HL-60 (cell line): ENCODE measurements at regions not wholly inside any gene's neighbourhood (a gene's known extent, or its start where the extent isn't known, plus 50 kb on each side); places are given as distances from the start of the nearest gene placed in this dataset.

Source experiments
- DNase-seq, 2 experiments: peaks; one replicate each; pipeline ENCODE4 v3.0.0-alpha.2; 2010 to 2020; ENCODE audit warnings: low read depth in 1 of 2, low spot score in 1 of 2
- H3K27ac ChIP-seq: fragments of 250-450 bp; sonication (Bioruptor Pico); replicated peaks from 2 replicates; pipeline ENCODE4 v1.5.1; 2020; ENCODE audit warnings: mild to moderate bottlenecking, moderate library complexity
- H3K27me3 ChIP-seq: fragments of 250-450 bp; sonication (Bioruptor Pico); 2 replicates; pipeline ENCODE4 v1.5.1; 2021; ENCODE audit warnings: mild to moderate bottlenecking, moderate library complexity; ENCODE audit not compliant: insufficient read depth, poor library complexity, severe bottlenecking
- H3K4me3 ChIP-seq: replicated peaks from 2 replicates; pipeline ENCODE4 v1.5.1; 2011; ENCODE audit warnings: mild to moderate bottlenecking, control low read depth, low read length; ENCODE audit not compliant: insufficient read depth
- GABPA ChIP-seq: IDR thresholded peaks from 2 replicates; pipeline ENCODE4 v1.6.1; 2012; ENCODE audit warnings: low read depth
- POLR2AphosphoS5 ChIP-seq: IDR thresholded peaks from 2 replicates; pipeline ENCODE4 v1.6.1; 2012; ENCODE audit warnings: low read depth
- SPI1 ChIP-seq: IDR thresholded peaks from 2 replicates; pipeline ENCODE4 v1.6.1; 2012; ENCODE audit warnings: low read depth, mild to moderate bottlenecking, borderline replicate concordance
- TF ChIP-seq, protein P1 (sequence below): IDR thresholded peaks from 2 replicates; pipeline ENCODE4 v1.6.1; 2012; ENCODE audit warnings: low read depth; ENCODE audit not compliant: insufficient replicate concordance
- TF ChIP-seq, protein P2 (sequence below): IDR thresholded peaks from one replicate; pipeline ENCODE4 v1.5.1; 2011; ENCODE audit warnings: low read length, control low read depth, inconsistent platforms; ENCODE audit not compliant: insufficient read depth

DNA sequence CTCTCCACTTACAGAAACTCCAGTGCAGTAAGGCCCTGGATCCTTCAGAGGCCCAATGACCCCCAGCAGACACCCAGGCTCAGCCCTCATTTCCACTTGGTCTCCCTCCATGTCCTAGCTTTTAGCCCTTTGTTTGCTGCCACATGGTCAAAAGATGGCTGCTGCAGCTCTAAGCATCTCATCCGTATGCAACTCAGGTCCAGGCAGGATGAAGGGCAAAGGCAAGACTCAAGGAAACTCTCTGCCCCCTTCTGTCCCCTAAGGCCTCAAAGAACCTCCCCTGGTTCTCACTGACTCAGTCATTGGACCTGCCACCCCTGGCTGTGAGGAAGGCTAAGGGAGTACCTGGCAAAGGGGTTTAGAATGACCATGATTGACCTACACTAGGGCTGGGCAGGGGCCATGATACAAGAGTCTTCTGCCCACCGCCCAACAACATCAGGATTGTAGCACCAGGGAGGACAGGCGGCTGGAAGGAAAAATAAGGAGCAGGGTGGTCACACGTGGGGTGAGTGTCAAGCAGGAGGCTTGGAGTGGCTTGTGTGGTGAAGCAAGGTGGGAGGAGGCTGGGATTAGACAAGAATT is 303.8 kb upstream of the ZMIZ1 start:
- H3K27ac ChIP-seq, result no peak overlapping the region
- no peak overlapping the region for H3K4me3 ChIP-seq
- H3K27me3 ChIP-seq, result no peaks in the 10 kb centered on the region
- TF ChIP-seq POLR2AphosphoS5 (no peak), SPI1 (no peak)
- TF ChIP-seq, protein P1, sequence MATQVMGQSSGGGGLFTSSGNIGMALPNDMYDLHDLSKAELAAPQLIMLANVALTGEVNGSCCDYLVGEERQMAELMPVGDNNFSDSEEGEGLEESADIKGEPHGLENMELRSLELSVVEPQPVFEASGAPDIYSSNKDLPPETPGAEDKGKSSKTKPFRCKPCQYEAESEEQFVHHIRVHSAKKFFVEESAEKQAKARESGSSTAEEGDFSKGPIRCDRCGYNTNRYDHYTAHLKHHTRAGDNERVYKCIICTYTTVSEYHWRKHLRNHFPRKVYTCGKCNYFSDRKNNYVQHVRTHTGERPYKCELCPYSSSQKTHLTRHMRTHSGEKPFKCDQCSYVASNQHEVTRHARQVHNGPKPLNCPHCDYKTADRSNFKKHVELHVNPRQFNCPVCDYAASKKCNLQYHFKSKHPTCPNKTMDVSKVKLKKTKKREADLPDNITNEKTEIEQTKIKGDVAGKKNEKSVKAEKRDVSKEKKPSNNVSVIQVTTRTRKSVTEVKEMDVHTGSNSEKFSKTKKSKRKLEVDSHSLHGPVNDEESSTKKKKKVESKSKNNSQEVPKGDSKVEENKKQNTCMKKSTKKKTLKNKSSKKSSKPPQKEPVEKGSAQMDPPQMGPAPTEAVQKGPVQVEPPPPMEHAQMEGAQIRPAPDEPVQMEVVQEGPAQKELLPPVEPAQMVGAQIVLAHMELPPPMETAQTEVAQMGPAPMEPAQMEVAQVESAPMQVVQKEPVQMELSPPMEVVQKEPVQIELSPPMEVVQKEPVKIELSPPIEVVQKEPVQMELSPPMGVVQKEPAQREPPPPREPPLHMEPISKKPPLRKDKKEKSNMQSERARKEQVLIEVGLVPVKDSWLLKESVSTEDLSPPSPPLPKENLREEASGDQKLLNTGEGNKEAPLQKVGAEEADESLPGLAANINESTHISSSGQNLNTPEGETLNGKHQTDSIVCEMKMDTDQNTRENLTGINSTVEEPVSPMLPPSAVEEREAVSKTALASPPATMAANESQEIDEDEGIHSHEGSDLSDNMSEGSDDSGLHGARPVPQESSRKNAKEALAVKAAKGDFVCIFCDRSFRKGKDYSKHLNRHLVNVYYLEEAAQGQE, result no peak
- TF ChIP-seq, protein P2, sequence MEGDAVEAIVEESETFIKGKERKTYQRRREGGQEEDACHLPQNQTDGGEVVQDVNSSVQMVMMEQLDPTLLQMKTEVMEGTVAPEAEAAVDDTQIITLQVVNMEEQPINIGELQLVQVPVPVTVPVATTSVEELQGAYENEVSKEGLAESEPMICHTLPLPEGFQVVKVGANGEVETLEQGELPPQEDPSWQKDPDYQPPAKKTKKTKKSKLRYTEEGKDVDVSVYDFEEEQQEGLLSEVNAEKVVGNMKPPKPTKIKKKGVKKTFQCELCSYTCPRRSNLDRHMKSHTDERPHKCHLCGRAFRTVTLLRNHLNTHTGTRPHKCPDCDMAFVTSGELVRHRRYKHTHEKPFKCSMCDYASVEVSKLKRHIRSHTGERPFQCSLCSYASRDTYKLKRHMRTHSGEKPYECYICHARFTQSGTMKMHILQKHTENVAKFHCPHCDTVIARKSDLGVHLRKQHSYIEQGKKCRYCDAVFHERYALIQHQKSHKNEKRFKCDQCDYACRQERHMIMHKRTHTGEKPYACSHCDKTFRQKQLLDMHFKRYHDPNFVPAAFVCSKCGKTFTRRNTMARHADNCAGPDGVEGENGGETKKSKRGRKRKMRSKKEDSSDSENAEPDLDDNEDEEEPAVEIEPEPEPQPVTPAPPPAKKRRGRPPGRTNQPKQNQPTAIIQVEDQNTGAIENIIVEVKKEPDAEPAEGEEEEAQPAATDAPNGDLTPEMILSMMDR, result no peak
- DNase-seq, result no peak

DNA sequence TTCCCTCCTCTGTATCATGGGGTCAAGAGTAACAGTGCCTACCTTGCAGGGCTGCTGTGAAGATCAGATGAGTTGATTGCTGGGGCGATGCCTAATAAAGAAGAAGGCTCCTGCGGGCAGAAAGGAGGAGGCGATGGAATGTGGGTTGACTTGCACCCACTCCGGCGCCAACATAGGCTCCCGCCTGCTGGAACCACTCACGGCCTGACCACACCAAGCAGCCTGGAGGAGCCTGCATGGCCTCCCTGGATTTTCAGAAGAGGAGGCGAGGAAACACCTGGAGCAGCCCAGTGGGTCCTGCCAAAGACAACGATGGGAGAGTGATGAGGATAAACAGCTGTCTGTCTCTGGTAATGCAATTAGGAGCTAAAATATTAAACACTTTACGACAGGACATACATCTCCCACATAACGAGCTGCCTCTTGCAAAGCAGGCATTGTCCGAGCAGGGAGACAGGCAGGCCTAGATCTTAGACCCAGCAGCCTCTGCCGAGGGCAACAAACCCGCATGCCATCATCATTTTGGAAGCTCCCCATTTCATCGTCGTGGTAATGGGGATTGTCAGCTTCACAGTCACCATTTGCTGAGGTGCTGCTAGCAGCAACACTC is 302.9 kb upstream of the ZMIZ1 start:
- H3K27ac ChIP-seq, result no peak overlapping the region
- H3K27me3 ChIP-seq, result no peaks in the 10 kb centered on the region
- TF ChIP-seq GABPA (no peak), POLR2AphosphoS5 (no peak), SPI1 (no peak)
- TF ChIP-seq, protein P2, result no peak
- TF ChIP-seq, protein P1, result no peak
- DNase-seq, result no peak
- H3K4me3 ChIP-seq, result no peak overlapping the region

DNA sequence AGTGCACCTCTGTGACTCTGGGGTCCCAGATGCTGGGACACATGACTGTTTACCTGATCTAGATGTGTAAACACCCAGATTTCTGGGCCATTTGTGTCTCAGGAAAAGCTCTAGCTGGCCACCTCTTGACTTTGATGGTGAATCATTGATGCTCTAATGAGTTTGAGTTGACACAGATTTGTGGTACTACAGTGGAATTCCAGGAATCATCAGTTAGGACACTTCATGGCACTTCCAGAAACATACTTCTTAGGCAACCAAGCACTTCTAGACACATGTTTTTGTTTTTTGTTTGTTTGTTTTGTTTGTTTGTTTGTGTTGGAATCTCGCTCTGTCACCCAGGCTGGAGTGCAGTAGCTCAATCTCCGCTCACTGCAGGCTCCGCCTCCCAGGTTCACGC is 302.2 kb upstream of the ZMIZ1 start:
- Histone ChIP-seq H3K4me3 (no peak overlapping the region), H3K27ac (no peak overlapping the region), H3K27me3 (no peaks in the 10 kb centered on the region)
- TF ChIP-seq, protein P1, result no peak
- DNase-seq, result no peak
